ENCODE measurements at regions not wholly inside any gene's neighbourhood (a gene's known extent, or its start where the extent isn't known, plus 50 kb on each side); places are given as distances from the start of the nearest gene placed in this dataset.

- H3K27ac ChIP-seq (ENCODE audit: low read depth in 2 of 2, low read length in 1 of 2): no peak overlapping the region
- H3K36me3 ChIP-seq (ENCODE audit: control insufficient read depth in 2 of 2, insufficient read depth in 2 of 2, low read length in 1 of 2): no peaks in the 10 kb centered on the region
- H3K4me3 ChIP-seq (ENCODE audit: low read depth in 1 of 2, low read length in 2 of 2): no peak overlapping the region
- no peaks in the 10 kb centered on the region for H3K27me3 ChIP-seq (ENCODE audit: control insufficient read depth in 1 of 2, insufficient read depth in 2 of 2, low read length in 2 of 2)
- 86 to 90% methylated on average over 4 of the region's 4 CpGs for WGBS, 2 donors
- no peaks in the 10 kb centered on the region for H3K9me3 ChIP-seq (ENCODE audit: control insufficient read depth in 2 of 2, insufficient read depth in 1 of 2, low read depth in 1 of 2, low read length in 1 of 2)
- no peaks in the 10 kb centered on the region for H3K4me1 ChIP-seq (ENCODE audit: control insufficient read depth in 2 of 2, insufficient read depth in 2 of 2, low read length in 1 of 2)
Measured at GRCh38 chr3:118067439-118067838, 967.2 kb downstream of the IGSF11 start.

- H3K27me3 ChIP-seq (ENCODE audit: control insufficient read depth in 1 of 2, insufficient read depth in 2 of 2, low read length in 2 of 2): no peaks in the 10 kb centered on the region
- no peaks in the 10 kb centered on the region for H3K36me3 ChIP-seq (ENCODE audit: control insufficient read depth in 2 of 2, insufficient read depth in 2 of 2, low read length in 1 of 2)
- H3K4me3 ChIP-seq (ENCODE audit: low read depth in 1 of 2, low read length in 2 of 2): no peak overlapping the region
- H3K4me1 ChIP-seq (ENCODE audit: control insufficient read depth in 2 of 2, insufficient read depth in 2 of 2, low read length in 1 of 2): no peaks in the 10 kb centered on the region
- peaks cover 0 to 5% of the 10 kb centered on the region in 2 donors for H3K9me3 ChIP-seq (ENCODE audit: control insufficient read depth in 2 of 2, insufficient read depth in 1 of 2, low read depth in 1 of 2, low read length in 1 of 2)
- H3K27ac ChIP-seq (ENCODE audit: low read depth in 2 of 2, low read length in 1 of 2): no peak overlapping the region
- WGBS, 2 donors: 61 to 64% methylated on average over 6 of the region's 6 CpGs
Measured at GRCh38 chr3:118075873-118076272, 958.8 kb downstream of the IGSF11 start.

DNA sequence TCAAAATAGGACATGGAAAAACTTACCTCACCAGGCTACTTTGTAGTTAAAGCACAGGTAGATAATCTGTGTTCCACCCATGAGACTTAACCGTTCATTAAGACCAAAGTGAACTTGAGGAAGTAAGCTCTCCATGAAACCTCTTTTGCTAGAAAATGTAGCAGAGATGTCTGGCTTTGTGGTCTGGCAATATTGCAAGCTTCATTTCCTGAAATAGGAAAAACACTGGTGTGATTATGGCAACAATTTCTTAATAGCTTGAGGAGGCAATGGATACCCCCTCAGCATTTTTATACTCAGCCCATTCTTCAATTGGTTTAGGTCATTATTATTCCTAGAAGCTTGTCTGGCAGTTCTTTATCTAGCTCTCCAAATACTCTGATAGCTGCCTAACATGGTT, 957.3 kb downstream of the IGSF11 start:
- H3K27ac ChIP-seq (ENCODE audit: low read depth in 2 of 2, low read length in 1 of 2): no peak overlapping the region
- H3K4me1 ChIP-seq (ENCODE audit: control insufficient read depth in 2 of 2, insufficient read depth in 2 of 2, low read length in 1 of 2): no peaks in the 10 kb centered on the region
- peaks cover 0 to 5% of the 10 kb centered on the region in 2 donors for H3K9me3 ChIP-seq (ENCODE audit: control insufficient read depth in 2 of 2, insufficient read depth in 1 of 2, low read depth in 1 of 2, low read length in 1 of 2)
- WGBS, 2 donors: 73 to 81% methylated on average over 1 of the region's 1 CpG
- no peaks in the 10 kb centered on the region for H3K36me3 ChIP-seq (ENCODE audit: control insufficient read depth in 2 of 2, insufficient read depth in 2 of 2, low read length in 1 of 2)
- H3K4me3 ChIP-seq (ENCODE audit: low read depth in 1 of 2, low read length in 2 of 2): no peak overlapping the region
- H3K27me3 ChIP-seq (ENCODE audit: control insufficient read depth in 1 of 2, insufficient read depth in 2 of 2, low read length in 2 of 2): no peaks in the 10 kb centered on the region

DNA sequence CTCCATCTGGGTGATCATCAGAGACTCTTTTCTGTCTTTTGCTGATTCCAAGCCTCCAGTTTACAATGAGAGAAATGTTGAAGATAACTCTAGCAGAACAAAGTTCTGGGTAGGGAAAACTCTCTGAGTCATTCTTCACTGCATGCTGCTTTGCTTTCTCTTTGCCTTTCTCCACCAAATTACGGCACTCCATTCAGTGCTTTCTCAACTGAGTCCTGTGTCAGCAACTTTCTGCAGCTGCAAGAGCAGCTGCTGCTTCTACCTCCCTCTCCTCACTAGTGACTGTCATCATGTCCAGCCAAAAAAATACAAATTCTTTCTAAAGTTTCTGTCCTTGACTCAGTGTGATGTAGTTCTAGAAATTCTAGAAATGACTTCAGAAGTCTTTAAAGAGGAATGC, 953.8 kb downstream of the IGSF11 start:
- Histone ChIP-seq H3K4me1 (ENCODE audit: control insufficient read depth in 2 of 2, insufficient read depth in 2 of 2, low read length in 1 of 2) (no peaks in the 10 kb centered on the region), H3K27ac (ENCODE audit: low read depth in 2 of 2, low read length in 1 of 2) (no peak overlapping the region), H3K36me3 (ENCODE audit: control insufficient read depth in 2 of 2, insufficient read depth in 2 of 2, low read length in 1 of 2) (no peaks in the 10 kb centered on the region), H3K27me3 (ENCODE audit: control insufficient read depth in 1 of 2, insufficient read depth in 2 of 2, low read length in 2 of 2) (no peaks in the 10 kb centered on the region), H3K4me3 (ENCODE audit: low read depth in 1 of 2, low read length in 2 of 2) (no peak overlapping the region), H3K9me3 (ENCODE audit: control insufficient read depth in 2 of 2, insufficient read depth in 1 of 2, low read depth in 1 of 2, low read length in 1 of 2) (no peaks in the 10 kb centered on the region)
- WGBS, 2 donors: 38 to 43% methylated on average over 1 of the region's 1 CpG

DNA sequence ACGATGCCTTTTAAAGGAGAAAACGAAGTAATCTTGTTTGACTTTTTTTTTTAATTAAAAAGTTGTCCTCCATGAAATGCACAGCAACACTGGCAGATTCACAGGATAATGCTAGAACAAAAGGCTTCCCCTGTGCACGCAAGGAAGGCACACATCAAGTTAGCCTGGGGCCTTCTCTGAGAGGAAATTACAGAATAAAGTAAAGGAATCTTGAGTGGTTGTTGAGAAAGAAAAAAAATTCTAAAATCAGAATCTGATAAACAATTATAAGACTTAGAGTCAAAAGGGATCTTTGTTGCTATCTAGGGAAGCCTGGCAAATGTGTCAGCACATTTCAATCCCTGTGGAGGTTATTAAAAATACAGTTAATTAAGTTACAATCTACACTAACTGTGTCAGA, 946.0 kb downstream of the IGSF11 start:
- Histone ChIP-seq H3K27ac (ENCODE audit: low read depth in 2 of 2, low read length in 1 of 2) (no peak overlapping the region), H3K36me3 (ENCODE audit: control insufficient read depth in 2 of 2, insufficient read depth in 2 of 2, low read length in 1 of 2) (no peaks in the 10 kb centered on the region), H3K9me3 (ENCODE audit: control insufficient read depth in 2 of 2, insufficient read depth in 1 of 2, low read depth in 1 of 2, low read length in 1 of 2) (peaks cover 0 to 4% of the 10 kb centered on the region in 2 donors), H3K4me3 (ENCODE audit: low read depth in 1 of 2, low read length in 2 of 2) (no peak overlapping the region), H3K27me3 (ENCODE audit: control insufficient read depth in 1 of 2, insufficient read depth in 2 of 2, low read length in 2 of 2) (no peaks in the 10 kb centered on the region), H3K4me1 (ENCODE audit: control insufficient read depth in 2 of 2, insufficient read depth in 2 of 2, low read length in 1 of 2) (no peaks in the 10 kb centered on the region)
- 33 to 35% methylated on average over 3 of the region's 3 CpGs for WGBS, 2 donors

GRCh38 chr3:118089563-118089962, 945.1 kb downstream of the IGSF11 start:
- Histone ChIP-seq H3K4me1 (ENCODE audit: control insufficient read depth in 2 of 2, insufficient read depth in 2 of 2, low read length in 1 of 2) (no peaks in the 10 kb centered on the region), H3K27ac (ENCODE audit: low read depth in 2 of 2, low read length in 1 of 2) (no peak overlapping the region), H3K4me3 (ENCODE audit: low read depth in 1 of 2, low read length in 2 of 2) (no peak overlapping the region), H3K9me3 (ENCODE audit: control insufficient read depth in 2 of 2, insufficient read depth in 1 of 2, low read depth in 1 of 2, low read length in 1 of 2) (peaks cover 0 to 4% of the 10 kb centered on the region in 2 donors), H3K36me3 (ENCODE audit: control insufficient read depth in 2 of 2, insufficient read depth in 2 of 2, low read length in 1 of 2) (no peaks in the 10 kb centered on the region), H3K27me3 (ENCODE audit: control insufficient read depth in 1 of 2, insufficient read depth in 2 of 2, low read length in 2 of 2) (no peaks in the 10 kb centered on the region)
- WGBS, 2 donors: 58 to 66% methylated on average over 1 of the region's 1 CpG

DNA sequence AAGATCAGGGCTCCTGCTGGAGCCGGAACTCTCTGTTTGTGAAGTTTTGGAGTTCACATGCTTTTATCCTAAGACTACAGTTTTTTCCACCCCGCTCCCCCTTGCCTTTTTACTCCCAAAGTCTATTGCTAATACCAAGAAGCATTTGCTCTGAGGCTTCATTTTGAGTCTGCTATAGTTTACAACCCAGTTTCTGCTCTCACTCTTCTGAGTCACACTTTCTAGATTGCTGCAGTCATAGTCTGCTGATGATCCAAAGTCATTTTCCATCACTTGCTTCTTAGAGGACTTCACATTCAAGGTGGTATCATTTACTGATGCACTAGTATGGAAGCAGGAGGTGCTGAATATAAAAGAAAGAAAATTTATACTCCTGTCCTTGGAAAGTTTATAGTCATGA, 937.4 kb downstream of the IGSF11 start:
- WGBS, 2 donors: 72 to 94% methylated on average over 2 of the region's 2 CpGs
- Histone ChIP-seq H3K27me3 (ENCODE audit: control insufficient read depth in 1 of 2, insufficient read depth in 2 of 2, low read length in 2 of 2) (no peaks in the 10 kb centered on the region), H3K27ac (ENCODE audit: low read depth in 2 of 2, low read length in 1 of 2) (no peak overlapping the region), H3K9me3 (ENCODE audit: control insufficient read depth in 2 of 2, insufficient read depth in 1 of 2, low read depth in 1 of 2, low read length in 1 of 2) (peaks cover 0 to 4% of the 10 kb centered on the region in 2 donors), H3K4me3 (ENCODE audit: low read depth in 1 of 2, low read length in 2 of 2) (no peak overlapping the region), H3K36me3 (ENCODE audit: control insufficient read depth in 2 of 2, insufficient read depth in 2 of 2, low read length in 1 of 2) (no peaks in the 10 kb centered on the region), H3K4me1 (ENCODE audit: control insufficient read depth in 2 of 2, insufficient read depth in 2 of 2, low read length in 1 of 2) (no peaks in the 10 kb centered on the region)

DNA sequence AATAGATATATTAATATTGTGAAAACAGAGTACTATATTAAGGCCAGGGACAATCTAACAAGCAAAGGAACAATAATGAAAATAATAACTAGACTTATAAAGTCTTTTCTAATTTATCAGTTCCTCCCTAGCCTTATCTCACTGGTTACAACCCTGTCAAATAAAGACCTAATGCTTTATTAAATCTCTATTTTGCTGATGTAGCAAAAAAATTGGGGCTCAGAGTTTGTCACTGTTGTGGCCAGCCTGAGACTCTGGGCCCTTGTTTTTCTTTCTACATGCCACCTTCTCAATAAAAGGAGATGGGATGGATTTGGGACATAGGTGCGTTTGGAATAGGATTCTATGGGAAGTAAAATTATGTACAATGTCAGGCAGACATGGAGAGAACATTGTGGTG, 937.0 kb downstream of the IGSF11 start:
- no peaks in the 10 kb centered on the region for H3K27me3 ChIP-seq (ENCODE audit: control insufficient read depth in 1 of 2, insufficient read depth in 2 of 2, low read length in 2 of 2)
- peaks cover 0 to 4% of the 10 kb centered on the region in 2 donors for H3K9me3 ChIP-seq (ENCODE audit: control insufficient read depth in 2 of 2, insufficient read depth in 1 of 2, low read depth in 1 of 2, low read length in 1 of 2)
- 62 to 68% methylated on average over 1 of the region's 1 CpG for WGBS, 2 donors

GRCh38 chr3:118098827-118099226, 935.8 kb downstream of the IGSF11 start:
- no peaks in the 10 kb centered on the region for H3K9me3 ChIP-seq (ENCODE audit: control insufficient read depth in 2 of 2, insufficient read depth in 1 of 2, low read depth in 1 of 2, low read length in 1 of 2)
- H3K36me3 ChIP-seq (ENCODE audit: control insufficient read depth in 2 of 2, insufficient read depth in 2 of 2, low read length in 1 of 2): no peaks in the 10 kb centered on the region
- H3K27ac ChIP-seq (ENCODE audit: low read depth in 2 of 2, low read length in 1 of 2): no peak overlapping the region
- H3K4me3 ChIP-seq (ENCODE audit: low read depth in 1 of 2, low read length in 2 of 2): no peak overlapping the region
- WGBS, 2 donors: 39 to 40% methylated on average over 1 of the region's 1 CpG
- H3K4me1 ChIP-seq (ENCODE audit: control insufficient read depth in 2 of 2, insufficient read depth in 2 of 2, low read length in 1 of 2): no peaks in the 10 kb centered on the region
- no peaks in the 10 kb centered on the region for H3K27me3 ChIP-seq (ENCODE audit: control insufficient read depth in 1 of 2, insufficient read depth in 2 of 2, low read length in 2 of 2)

More for the DNA sequence above, 937.0 kb downstream of the IGSF11 start:
- Histone ChIP-seq H3K36me3 (ENCODE audit: control insufficient read depth in 2 of 2, insufficient read depth in 2 of 2, low read length in 1 of 2) (no peaks in the 10 kb centered on the region), H3K27ac (ENCODE audit: low read depth in 2 of 2, low read length in 1 of 2) (no peak overlapping the region), H3K4me1 (ENCODE audit: control insufficient read depth in 2 of 2, insufficient read depth in 2 of 2, low read length in 1 of 2) (no peaks in the 10 kb centered on the region), H3K4me3 (ENCODE audit: low read depth in 1 of 2, low read length in 2 of 2) (no peak overlapping the region)

DNA sequence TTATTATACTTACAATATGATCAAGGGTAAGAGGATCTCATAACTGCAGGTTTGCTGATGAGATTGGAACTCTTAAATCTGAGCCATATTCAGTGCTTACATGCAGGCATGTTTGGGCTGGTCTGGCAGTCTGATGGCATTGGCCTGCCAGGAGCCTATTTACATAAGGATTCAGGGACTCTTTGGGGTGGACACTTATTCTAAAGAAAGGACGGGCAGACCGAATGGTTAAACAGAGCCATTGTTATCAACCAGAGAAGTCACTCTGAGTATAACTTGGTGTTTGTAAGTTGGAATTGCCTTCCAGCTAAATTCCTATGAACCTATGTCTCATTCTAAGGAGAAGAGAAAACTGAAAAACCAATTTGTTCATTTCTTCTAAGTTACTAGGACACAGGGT, 932.8 kb downstream of the IGSF11 start:
- 45 to 53% methylated on average over 2 of the region's 2 CpGs for WGBS, 2 donors
- Histone ChIP-seq H3K36me3 (ENCODE audit: control insufficient read depth in 2 of 2, insufficient read depth in 2 of 2, low read length in 1 of 2) (no peaks in the 10 kb centered on the region), H3K4me3 (ENCODE audit: low read depth in 1 of 2, low read length in 2 of 2) (no peak overlapping the region), H3K27ac (ENCODE audit: low read depth in 2 of 2, low read length in 1 of 2) (no peak overlapping the region), H3K27me3 (ENCODE audit: control insufficient read depth in 1 of 2, insufficient read depth in 2 of 2, low read length in 2 of 2) (no peaks in the 10 kb centered on the region), H3K4me1 (ENCODE audit: control insufficient read depth in 2 of 2, insufficient read depth in 2 of 2, low read length in 1 of 2) (no peaks in the 10 kb centered on the region), H3K9me3 (ENCODE audit: control insufficient read depth in 2 of 2, insufficient read depth in 1 of 2, low read depth in 1 of 2, low read length in 1 of 2) (no peaks in the 10 kb centered on the region)

Measured in esophagus (tissue), 2 donors.